H1 (cell line): ENCODE measurements at regions not wholly inside any gene's neighbourhood (a gene's known extent, or its start where the extent isn't known, plus 50 kb on each side); places are given as distances from the start of the nearest gene placed in this dataset.

Experiments used
- CTCF ChIA-PET: fragments of 300-600 bp; sonication (Branson Sonifier 250); formaldehyde crosslinking; loops from one replicate; lab custom pipeline; 2021; ENCODE audit not compliant: partially characterized antibody; lab: Charles Lee
- POLR2A ChIA-PET: fragments of 300-600 bp; sonication (Branson Sonifier 250); formaldehyde crosslinking; loops from one replicate; lab custom pipeline; 2021; ENCODE audit warnings: inconsistent platforms; ENCODE audit not compliant: partially characterized antibody; lab: Charles Lee
- DNase-seq, 2 experiments: peaks; one replicate each; pipeline versions ENCODE4 v3.0.0 to v3.0.0-alpha.2; 2010 to 2022; ENCODE audit warnings: low spot score in 2 of 2, low read depth in 1 of 2, mixed read lengths in 1 of 2
- FAIRE-seq: peaks from 2 replicates; lab custom pipeline; 2011; peaks lifted over from hg19 to GRCh38; lab: Jason Lieb, UNC
- H2AFZ ChIP-seq: 2 replicates; pipeline ENCODE4 v1.8.1; 2012; ENCODE audit warnings: low read length, inconsistent platforms
- H2AK5ac ChIP-seq: 2 replicates; pipeline ENCODE4 v1.6.1; 2013; ENCODE audit warnings: low read depth, low read length
- H2BK120ac ChIP-seq: replicated peaks from 2 replicates; pipeline ENCODE3; 2013; ENCODE audit warnings: low read depth, low read length, inconsistent platforms
- H2BK12ac ChIP-seq: 2 replicates; pipeline ENCODE4 v1.6.1; 2013; ENCODE audit warnings: low read depth, low read length
- H2BK15ac ChIP-seq: 2 replicates; pipeline ENCODE4 v1.6.1; 2013; ENCODE audit warnings: low read length
- H2BK20ac ChIP-seq: 2 replicates; pipeline ENCODE4 v1.6.1; 2013; ENCODE audit warnings: low read length
- H2BK5ac ChIP-seq: 2 replicates; pipeline ENCODE4 v1.6.1; 2013; ENCODE audit warnings: low read depth, low read length
- H3K14ac ChIP-seq: 2 replicates; pipeline ENCODE4 v1.6.1; 2013; ENCODE audit warnings: inconsistent platforms; ENCODE audit not compliant: insufficient read length
- H3K18ac ChIP-seq: 2 replicates; pipeline ENCODE4 v1.6.1; 2013; ENCODE audit warnings: low read length; ENCODE audit errors: extremely low read depth
- H3K23ac ChIP-seq: 2 replicates; pipeline ENCODE4 v1.6.1; 2013; ENCODE audit warnings: inconsistent platforms; ENCODE audit not compliant: insufficient read length
- H3K23me2 ChIP-seq: 2 replicates; pipeline ENCODE4 v1.6.1; 2013; ENCODE audit warnings: low read depth, low read length
- H3K27ac ChIP-seq: 2 replicates; pipeline ENCODE4 v1.6.1; 2011; ENCODE audit warnings: low read depth, low read length, inconsistent platforms
- H3K27me3 ChIP-seq, 4 experiments: replicated peaks in 1 of 4; 1 replicate in 1 of 4; 2 replicates in 3 of 4; pipeline versions ENCODE4 v1.6.1 to v1.8.1; 2011 to 2013; ENCODE audit warnings: low read length in 3 of 4, mild to moderate bottlenecking in 3 of 4, inconsistent platforms in 2 of 4, mixed read lengths in 2 of 4, moderate library complexity in 1 of 4; ENCODE audit not compliant: control insufficient read depth in 3 of 4, insufficient read depth in 3 of 4; ENCODE audit errors: extremely low read depth in 1 of 4
- H3K36me3 ChIP-seq, 4 experiments: 2 replicates each; pipeline versions ENCODE4 v1.6.1 to v1.8.1; 2011 to 2013; ENCODE audit warnings: mild to moderate bottlenecking in 4 of 4, low read length in 3 of 4, moderate library complexity in 2 of 4, control low read depth in 1 of 4, inconsistent platforms in 1 of 4; ENCODE audit not compliant: insufficient read depth in 4 of 4, control insufficient read depth in 2 of 4
- H3K4ac ChIP-seq: replicated peaks from 2 replicates; pipeline ENCODE3; 2013; ENCODE audit warnings: low read length, low read depth, mixed read lengths, inconsistent platforms; ENCODE audit not compliant: insufficient read length
- H3K4me1 ChIP-seq, 4 experiments: replicated peaks in 1 of 4; 1 replicate in 1 of 4; 2 replicates in 3 of 4; pipeline versions ENCODE4 v1.6.1 to v1.8.1; 2011 to 2013; ENCODE audit warnings: low read length in 3 of 4, inconsistent platforms in 2 of 4, mixed read lengths in 1 of 4; ENCODE audit not compliant: insufficient read depth in 4 of 4, control insufficient read depth in 3 of 4
- H3K4me2 ChIP-seq, 2 experiments: 2 replicates each; pipeline versions ENCODE4 v1.6.1 to v1.8.1; 2011 to 2013; ENCODE audit warnings: low read depth in 2 of 2, low read length in 2 of 2, control low read depth in 1 of 2, inconsistent platforms in 1 of 2, mild to moderate bottlenecking in 1 of 2; ENCODE audit not compliant: insufficient read depth in 1 of 2
- H3K4me3 ChIP-seq, 4 experiments: fragments of 200-600, 300-600 bp in 1 of 4; sonication (generic), shearing (Covaris generic), sonication (Bioruptor Twin) in 1 of 4; 2 replicates each; pipeline versions ENCODE4 v1.5.1 to v1.8.1; 2011 to 2016; ENCODE audit warnings: low read length in 4 of 4, low read depth in 3 of 4, control low read depth in 2 of 4, inconsistent platforms in 2 of 4, mild to moderate bottlenecking in 2 of 4, mixed read lengths in 1 of 4, moderate library complexity in 1 of 4; ENCODE audit not compliant: insufficient read depth in 2 of 4; ENCODE audit errors: extremely low read depth in 1 of 4
- H3K56ac ChIP-seq: replicated peaks from 2 replicates; pipeline ENCODE3; 2013; ENCODE audit warnings: low read depth, mild to moderate bottlenecking, mixed read lengths, low read length, inconsistent platforms; ENCODE audit not compliant: insufficient read length
- H3K79me1 ChIP-seq: 2 replicates; pipeline ENCODE4 v1.6.1; 2013; ENCODE audit warnings: low read depth, low read length, control low read depth
- H3K79me2 ChIP-seq, 2 experiments: 2 replicates each; pipeline versions ENCODE4 v1.6.1 to v1.8.1; 2012 to 2013; ENCODE audit warnings: low read length in 2 of 2, mild to moderate bottlenecking in 2 of 2, inconsistent platforms in 1 of 2; ENCODE audit not compliant: insufficient read depth in 2 of 2, control insufficient read depth in 1 of 2
- H3K9ac ChIP-seq, 4 experiments: replicated peaks in 1 of 4; 1 replicate in 1 of 4; 2 replicates in 3 of 4; pipeline versions ENCODE4 v1.6.1 to v1.8.1; 2011 to 2013; ENCODE audit warnings: low read depth in 3 of 4, low read length in 3 of 4, control low read depth in 2 of 4, mild to moderate bottlenecking in 2 of 4, moderate library complexity in 2 of 4, inconsistent platforms in 1 of 4; ENCODE audit errors: extremely low read depth in 1 of 4
- H3K9me3 ChIP-seq, 2 experiments: 2 replicates each; pipeline versions ENCODE4 v1.6.1 to v1.8.1; 2012 to 2013; ENCODE audit warnings: mild to moderate bottlenecking in 2 of 2, moderate library complexity in 2 of 2, control low read depth in 1 of 2, inconsistent platforms in 1 of 2, low read depth in 1 of 2, low read length in 1 of 2, mixed read lengths in 1 of 2; ENCODE audit not compliant: insufficient read depth in 2 of 2
- H4K20me1 ChIP-seq, 2 experiments: replicated peaks in 1 of 2; 2 replicates each; pipeline versions ENCODE3 to v1.8.1; 2011 to 2013; ENCODE audit warnings: inconsistent platforms in 2 of 2, low read length in 2 of 2, mild to moderate bottlenecking in 1 of 2; ENCODE audit not compliant: insufficient read depth in 2 of 2, control insufficient read depth in 1 of 2
- H4K5ac ChIP-seq: 2 replicates; pipeline ENCODE4 v1.6.1; 2013; ENCODE audit warnings: low read length, low read depth, mixed read lengths, inconsistent platforms; ENCODE audit not compliant: insufficient read length
- H4K8ac ChIP-seq: 2 replicates; pipeline ENCODE4 v1.8.0; 2013; ENCODE audit warnings: mild to moderate bottlenecking, moderate library complexity, low read length, inconsistent platforms; ENCODE audit not compliant: insufficient read depth; ENCODE audit errors: extremely low read depth
- H4K91ac ChIP-seq: replicated peaks from 2 replicates; pipeline ENCODE3; 2013; ENCODE audit warnings: low read length, mixed read lengths, inconsistent platforms; ENCODE audit not compliant: insufficient read length
- ASH2L ChIP-seq: fragments of 200-600, 300-600 bp; sonication (generic); IDR thresholded peaks from one replicate; pipeline ENCODE4 v1.7.1; 2017; ENCODE audit warnings: low read length
- ATF3 ChIP-seq: IDR thresholded peaks from 2 replicates; pipeline ENCODE4 v1.6.1; 2011; ENCODE audit warnings: low read depth, mild to moderate bottlenecking, low read length; ENCODE audit not compliant: insufficient read depth
- CEBPB ChIP-seq: IDR thresholded peaks from 2 replicates; pipeline ENCODE4 v1.6.1; 2012; ENCODE audit warnings: low read depth, low read length
- HDAC2 ChIP-seq, 2 experiments: fragments of 300-600 bp in 1 of 2; sonication (generic) in 1 of 2; IDR thresholded peaks; 2 replicates each; pipeline ENCODE4 v1.6.1; 2011 to 2012; ENCODE audit warnings: low read depth in 2 of 2, low read length in 2 of 2, mild to moderate bottlenecking in 2 of 2, moderate library complexity in 2 of 2, borderline replicate concordance in 1 of 2, inconsistent platforms in 1 of 2
- KDM5A ChIP-seq: fragments of 200-600 bp; IDR thresholded peaks from 2 replicates; pipeline ENCODE4 v1.7.1; 2012; ENCODE audit warnings: mild to moderate bottlenecking, low read length, inconsistent platforms, mixed read lengths
- NANOG ChIP-seq: IDR thresholded peaks from 2 replicates; pipeline ENCODE4 v1.6.1; 2011; ENCODE audit warnings: low read length, low read depth, mild to moderate bottlenecking, inconsistent platforms; ENCODE audit not compliant: insufficient read depth, poor library complexity, severe bottlenecking
- RAD21 ChIP-seq, 2 experiments: IDR thresholded peaks in 1 of 2; conservative IDR thresholded peaks in 1 of 2; 2 replicates each; pipeline ENCODE4 v1.6.1; 2011; ENCODE audit warnings: low read depth in 2 of 2, low read length in 2 of 2, improper control_type of control experiment in 1 of 2, inconsistent platforms in 1 of 2, mild to moderate bottlenecking in 1 of 2, moderate library complexity in 1 of 2
- RNF2 ChIP-seq: fragments of 200-900, 300-1000 bp; sonication (generic); IDR thresholded peaks from 2 replicates; pipeline ENCODE4 v1.7.1; 2016; ENCODE audit warnings: borderline replicate concordance, low read depth, mild to moderate bottlenecking, antibody characterized with exemption, low read length; ENCODE audit not compliant: poor library complexity, severe bottlenecking; ENCODE audit errors: missing control alignments
- SP4 ChIP-seq: IDR thresholded peaks from 2 replicates; pipeline ENCODE4 v1.6.1; 2012; ENCODE audit warnings: low read length, inconsistent platforms
- TAF1 ChIP-seq: IDR thresholded peaks from 2 replicates; pipeline ENCODE4 v1.6.1; 2011; ENCODE audit warnings: mild to moderate bottlenecking, low read depth, low read length
- TEAD4 ChIP-seq: IDR thresholded peaks from 2 replicates; pipeline ENCODE4 v1.6.1; 2012; ENCODE audit warnings: low read depth, low read length, inconsistent platforms, mixed read lengths
- USF2 ChIP-seq: IDR thresholded peaks from 2 replicates; pipeline ENCODE4 v1.6.1; 2011; ENCODE audit warnings: low read length, improper control_type of control experiment
- ZNF274 ChIP-seq: IDR thresholded peaks from 2 replicates; pipeline ENCODE4 v1.7.0; 2012; ENCODE audit warnings: low read length, borderline replicate concordance; ENCODE audit errors: extremely low read depth
- WGBS, 2 experiments: shearing (Covaris generic) in 1 of 2; methylation state at CpG; one replicate each; pipeline versions ENCODE4 v1.1.6 to v1.1.7; 2013 to 2015; ENCODE audit warnings: low lambda C conversion rate in 2 of 2, mixed read lengths in 2 of 2, inconsistent platforms in 1 of 2, low coverage in 1 of 2, missing lambda C conversion rate in 1 of 2; ENCODE audit not compliant: insufficient replicate concordance in 2 of 2, insufficient coverage in 1 of 2, insufficient read length in 1 of 2; ENCODE audit errors: extremely low coverage in 1 of 2, missing lambda C conversion rate in 1 of 2; 5-methylcytosine and 5-hydroxymethylcytosine counted together

GRCh38 chr13:84430446-84430845 lies 548.2 kb upstream of the SLITRK1 start:
- H2BK15ac ChIP-seq: no peak overlapping the region
- WGBS, 2 experiments: 93% methylated on average over 4 of the region's 4 CpGs; no CpG with 5 or more reads in 1 of the 2 experiments
- H3K23ac ChIP-seq: no peak overlapping the region
- no peak overlapping the region for H3K27ac ChIP-seq
- DNase-seq: no peak
- no peak overlapping the region for H4K5ac ChIP-seq
- H2BK5ac ChIP-seq: no peak overlapping the region
- no peaks in the 10 kb centered on the region for H4K20me1 ChIP-seq
- no peak overlapping the region for H2AK5ac ChIP-seq
- no peaks in the 10 kb centered on the region for H3K36me3 ChIP-seq
- H3K4ac ChIP-seq: no peak overlapping the region
- no peak overlapping the region for H3K56ac ChIP-seq
- H2BK120ac ChIP-seq: no peak overlapping the region
- no peaks in the 10 kb centered on the region for H3K9me3 ChIP-seq
- no peaks in the 10 kb centered on the region for H3K79me2 ChIP-seq
- no peak overlapping the region for H3K18ac ChIP-seq
- H3K4me1 ChIP-seq: no peaks in the 10 kb centered on the region
- POLR2A ChIA-PET: no interaction called here
- H2AFZ ChIP-seq: peak overlapping the region; percentile 59; the same call in 1 of the 2 replicates
- no peaks in the 10 kb centered on the region for H3K79me1 ChIP-seq
- CTCF ChIA-PET: no interaction called here
- H3K9ac ChIP-seq: no peak overlapping the region
- no peak overlapping the region for H3K4me2 ChIP-seq
- H3K23me2 ChIP-seq: no peaks in the 10 kb centered on the region
- H3K14ac ChIP-seq: no peak overlapping the region
- H4K8ac ChIP-seq: no peak overlapping the region
- no peak overlapping the region for H3K4me3 ChIP-seq
- no peaks in the 10 kb centered on the region for H3K27me3 ChIP-seq
- no peak overlapping the region for H2BK20ac ChIP-seq
- FAIRE-seq: no peak
- no peak overlapping the region for H4K91ac ChIP-seq
- H2BK12ac ChIP-seq: no peak overlapping the region
- no peak for TF ChIP-seq TEAD4
- no peak for TF ChIP-seq RAD21 (IDR thresholded peaks at IDR 0.05 in 1 of 2, conservative IDR thresholded peaks at IDR 0.05 in 1 of 2; ENCODE audit: low read depth in 2 of 2, low read length in 2 of 2)
- no peak for TF ChIP-seq NANOG
- TF ChIP-seq TAF1: no peak
- no peak for TF ChIP-seq SP4
- TF ChIP-seq ASH2L: no peak
- no peak for TF ChIP-seq KDM5A
- no peak for TF ChIP-seq ATF3
- TF ChIP-seq ZNF274: no peak
- no peak for TF ChIP-seq USF2
- TF ChIP-seq CEBPB: no peak
- TF ChIP-seq RNF2: no peak
- no peak for TF ChIP-seq HDAC2 (IDR thresholded peaks at IDR 0.05; ENCODE audit: borderline replicate concordance in 1 of 2, low read depth in 2 of 2, low read length in 2 of 2)
